ENCODE measurements at regions not wholly inside any gene's neighbourhood (a gene's known extent, or its start where the extent isn't known, plus 50 kb on each side); places are given as distances from the start of the nearest gene placed in this dataset.

GRCh38 chr11:23509023-23509422 lies 648.7 kb upstream of the CCDC179 start:
- H3K9me3 Mint-ChIP-seq = no peaks in the 10 kb centered on the region

GRCh38 chr11:23509821-23510220 lies 649.5 kb upstream of the CCDC179 start:
- H3K36me3 Mint-ChIP-seq (ENCODE audit: low read depth) = no peaks in the 10 kb centered on the region

More at GRCh38 chr11:23509023-23509422, 648.7 kb upstream of the CCDC179 start:
- Mint-ChIP-seq H3K27ac (no peak overlapping the region), H3K27me3 (ENCODE audit: low read depth) (no peaks in the 10 kb centered on the region), H3K36me3 (ENCODE audit: low read depth) (no peaks in the 10 kb centered on the region), H3K4me3 (no peak overlapping the region), H3K4me1 (no peaks in the 10 kb centered on the region)
- no peak for TF ChIP-seq CTCF (IDR thresholded peaks at IDR 0.05; ENCODE audit: unreplicated experiment in 3 of 3)

GRCh38 chr11:23519194-23519593 lies 658.9 kb upstream of the CCDC179 start:
- no peaks in the 10 kb centered on the region for H3K27me3 Mint-ChIP-seq (ENCODE audit: low read depth)
- H3K27ac Mint-ChIP-seq = no peak overlapping the region
- H3K4me3 Mint-ChIP-seq = no peak overlapping the region
- TF ChIP-seq CTCF (IDR thresholded peaks at IDR 0.05; ENCODE audit: unreplicated experiment in 3 of 3) = no peak
- no peaks in the 10 kb centered on the region for H3K9me3 Mint-ChIP-seq
- H3K4me1 Mint-ChIP-seq = no peaks in the 10 kb centered on the region
- no peaks in the 10 kb centered on the region for H3K36me3 Mint-ChIP-seq (ENCODE audit: low read depth)

More at GRCh38 chr11:23509821-23510220, 649.5 kb upstream of the CCDC179 start:
- no peak overlapping the region for H3K4me3 Mint-ChIP-seq
- no peaks in the 10 kb centered on the region for H3K27me3 Mint-ChIP-seq (ENCODE audit: low read depth)
- H3K9me3 Mint-ChIP-seq = no peaks in the 10 kb centered on the region
- TF ChIP-seq CTCF (IDR thresholded peaks at IDR 0.05; ENCODE audit: unreplicated experiment in 3 of 3) = no peak
- H3K4me1 Mint-ChIP-seq = no peaks in the 10 kb centered on the region
- no peak overlapping the region for H3K27ac Mint-ChIP-seq

- no peak for TF ChIP-seq CTCF (IDR thresholded peaks at IDR 0.05; ENCODE audit: unreplicated experiment in 3 of 3)
- no peaks in the 10 kb centered on the region for H3K36me3 Mint-ChIP-seq (ENCODE audit: low read depth)
- H3K9me3 Mint-ChIP-seq = no peaks in the 10 kb centered on the region
- H3K27me3 Mint-ChIP-seq (ENCODE audit: low read depth) = no peaks in the 10 kb centered on the region
- H3K4me3 Mint-ChIP-seq = no peak overlapping the region
- no peaks in the 10 kb centered on the region for H3K4me1 Mint-ChIP-seq
- H3K27ac Mint-ChIP-seq = no peak overlapping the region
Observed at GRCh38 chr11:23520226-23520960, 660.1 kb upstream of the CCDC179 start.

GRCh38 chr11:23536907-23537306 lies 676.6 kb upstream of the CCDC179 start:
- Mint-ChIP-seq H3K27me3 (ENCODE audit: low read depth) (no peaks in the 10 kb centered on the region), H3K4me3 (no peak overlapping the region), H3K4me1 (no peaks in the 10 kb centered on the region), H3K27ac (no peak overlapping the region), H3K9me3 (peaks cover 20% of the 10 kb centered on the region), H3K36me3 (ENCODE audit: low read depth) (no peaks in the 10 kb centered on the region)
- no peak for TF ChIP-seq CTCF (IDR thresholded peaks at IDR 0.05; ENCODE audit: unreplicated experiment in 3 of 3)

- Mint-ChIP-seq H3K27me3 (ENCODE audit: low read depth) (no peaks in the 10 kb centered on the region), H3K4me1 (no peaks in the 10 kb centered on the region), H3K9me3 (peaks cover 20% of the 10 kb centered on the region), H3K4me3 (no peak overlapping the region), H3K36me3 (ENCODE audit: low read depth) (no peaks in the 10 kb centered on the region), H3K27ac (no peak overlapping the region)
- no peak for TF ChIP-seq CTCF (IDR thresholded peaks at IDR 0.05; ENCODE audit: unreplicated experiment in 3 of 3)
Observed at GRCh38 chr11:23539556-23539955, 679.3 kb upstream of the CCDC179 start.
